Endothelial cell of umbilical vein (primary cell): ENCODE measurements at regions not wholly inside any gene's neighbourhood (a gene's known extent, or its start where the extent isn't known, plus 50 kb on each side); places are given as distances from the start of the nearest gene placed in this dataset.

Experiments
- BruUV-seq: library from RNA; stranded (reverse); fragments of 400-500 nt; replicated peaks from 2 replicates; lab custom pipeline; 2021; lab: Mats Ljungman, UMichigan
- CTCF ChIA-PET: fragments of 300-600, 350-600 bp; sonication (Branson Sonifier 250); formaldehyde crosslinking; loops from one replicate; lab custom pipeline; 2021; ENCODE audit warnings: antibody characterized with exemption, inconsistent platforms; lab: Charles Lee
- POLR2A ChIA-PET: fragments of 300-600, 350-600 bp; sonication (Branson Sonifier 250); formaldehyde crosslinking; loops from one replicate; lab custom pipeline; 2021; ENCODE audit warnings: antibody characterized with exemption, inconsistent platforms; lab: Charles Lee
- DNase-seq: peaks from one replicate; pipeline ENCODE4 v3.0.0-alpha.2; 2011; ENCODE audit warnings: low read depth, low spot score
- FAIRE-seq: peaks from 2 replicates; lab custom pipeline; 2011; peaks lifted over from hg19 to GRCh38; lab: Jason Lieb, UNC
- H2AFZ ChIP-seq: 2 replicates; pipeline ENCODE4 v1.6.0; 2012; ENCODE audit warnings: low read depth, low read length, control low read depth, inconsistent platforms
- H3K27ac ChIP-seq: 2 replicates; pipeline ENCODE4 v1.5.1; 2011; ENCODE audit warnings: low read depth, mild to moderate bottlenecking, control low read depth, low read length, moderate library complexity; ENCODE audit not compliant: insufficient read depth
- H3K27me3 ChIP-seq, 2 experiments: 2 replicates each; pipeline versions ENCODE4 v1.6.0 to v1.6.1; 2011; ENCODE audit warnings: low read length in 2 of 2, mixed read lengths in 1 of 2; ENCODE audit not compliant: control insufficient read depth in 2 of 2, insufficient read depth in 2 of 2
- H3K36me3 ChIP-seq, 2 experiments: 2 replicates in 1 of 2; 3 replicates in 1 of 2; pipeline ENCODE4 v1.5.1; 2011; ENCODE audit warnings: low read length in 2 of 2, mild to moderate bottlenecking in 1 of 2, moderate library complexity in 1 of 2; ENCODE audit not compliant: control insufficient read depth in 2 of 2, insufficient read depth in 2 of 2; ENCODE audit errors: extremely low read depth in 1 of 2
- H3K4me1 ChIP-seq: 3 replicates; pipeline ENCODE4 v1.5.1; 2011; ENCODE audit warnings: mild to moderate bottlenecking, low read length; ENCODE audit not compliant: control insufficient read depth, insufficient read depth; ENCODE audit errors: extremely low read depth
- H3K4me2 ChIP-seq: 2 replicates; pipeline ENCODE4 v1.6.1; 2011; ENCODE audit warnings: low read length, control low read depth, mixed read lengths; ENCODE audit not compliant: insufficient read depth
- H3K4me3 ChIP-seq, 3 experiments: fragments of 200-600 bp in 1 of 3; sonication (generic), shearing (Covaris generic) in 1 of 3; replicated peaks in 1 of 3; 2 replicates each; pipeline ENCODE4 v1.5.1; 2011 to 2016; ENCODE audit warnings: control low read depth in 3 of 3, low read length in 3 of 3, mild to moderate bottlenecking in 2 of 3, inconsistent platforms in 1 of 3, low read depth in 1 of 3, moderate library complexity in 1 of 3; ENCODE audit not compliant: insufficient read depth in 1 of 3
- H3K79me2 ChIP-seq: 2 replicates; pipeline ENCODE4 v1.6.0; 2012; ENCODE audit warnings: low read length, inconsistent platforms; ENCODE audit not compliant: control insufficient read depth, insufficient read depth
- H3K9ac ChIP-seq: replicated peaks from 2 replicates; pipeline ENCODE3; 2011; ENCODE audit warnings: low read length, control low read depth; ENCODE audit not compliant: insufficient read depth; ENCODE audit errors: extremely low read depth
- H3K9me1 ChIP-seq: replicated peaks from 3 replicates; pipeline ENCODE4 v1.6.0; 2011; ENCODE audit warnings: mild to moderate bottlenecking, low read length; ENCODE audit not compliant: control insufficient read depth, insufficient read depth; ENCODE audit errors: extremely low read depth
- H3K9me3 ChIP-seq: replicated peaks from 2 replicates; pipeline ENCODE4 v1.5.1; 2012; ENCODE audit warnings: low read length, inconsistent platforms; ENCODE audit not compliant: control insufficient read depth, insufficient read depth
- H4K20me1 ChIP-seq: replicated peaks from 2 replicates; pipeline ENCODE3; 2011; ENCODE audit warnings: mild to moderate bottlenecking, low read length; ENCODE audit not compliant: control insufficient read depth, insufficient read depth; ENCODE audit errors: extremely low read depth
- CTCF ChIP-seq, 2 donors: IDR thresholded peaks; 1 replicate in 1 of 2; 2 replicates in 1 of 2; pipeline ENCODE4 v1.5.1; 2011; ENCODE audit warnings: low read length in 2 of 2, mild to moderate bottlenecking in 2 of 2, moderate library complexity in 2 of 2, control low read depth in 1 of 2, inconsistent platforms in 1 of 2, low read depth in 1 of 2; ENCODE audit not compliant: insufficient read depth in 1 of 2; ENCODE audit errors: extremely low read depth in 1 of 2
- EZH2 ChIP-seq: IDR thresholded peaks from 2 replicates; pipeline ENCODE4 v1.6.1; 2012; ENCODE audit warnings: borderline replicate concordance, low read depth, mild to moderate bottlenecking, moderate library complexity, low read length, inconsistent platforms; ENCODE audit not compliant: severe bottlenecking
- GATA2 ChIP-seq: IDR thresholded peaks from 2 replicates; pipeline ENCODE4 v1.7.0; 2011; ENCODE audit warnings: low read depth, mild to moderate bottlenecking, moderate library complexity, mixed read lengths, low read length; ENCODE audit not compliant: insufficient read length, insufficient read depth
- JUN ChIP-seq: IDR thresholded peaks from 2 replicates; pipeline ENCODE4 v1.6.1; 2011; ENCODE audit warnings: borderline replicate concordance, low read depth; ENCODE audit not compliant: insufficient read length, insufficient read depth
- POLR2A ChIP-seq: IDR thresholded peaks from 2 replicates; pipeline ENCODE4 v1.6.1; 2012; ENCODE audit warnings: low read depth, mild to moderate bottlenecking, control low read depth, low read length
- POLR2AphosphoS5 ChIP-seq: IDR thresholded peaks from 2 replicates; pipeline ENCODE4 v1.6.1; 2012; ENCODE audit warnings: low read depth, mild to moderate bottlenecking, control low read depth, low read length, moderate library complexity; ENCODE audit not compliant: insufficient read depth
- dilution Hi-C: fragments of 300-500 bp; cut with MboI; formaldehyde crosslinking; loops from one replicate; pipeline ENCODE4 v1.15.0; 2019; ENCODE audit warnings: low sequenced_read_pairs; ENCODE audit not compliant: extremely low pct_ligation_motif_present
- intact Hi-C: fragments of 100-400 bp; cut with micrococcal nuclease; formaldehyde crosslinking; loops from one replicate; pipeline ENCODE4 v1.10.0; 2022
- TF ChIP-seq, protein P1 (sequence below): IDR thresholded peaks from 2 replicates; pipeline ENCODE4 v1.6.1; 2011; ENCODE audit not compliant: insufficient read depth, insufficient read length

DNA sequence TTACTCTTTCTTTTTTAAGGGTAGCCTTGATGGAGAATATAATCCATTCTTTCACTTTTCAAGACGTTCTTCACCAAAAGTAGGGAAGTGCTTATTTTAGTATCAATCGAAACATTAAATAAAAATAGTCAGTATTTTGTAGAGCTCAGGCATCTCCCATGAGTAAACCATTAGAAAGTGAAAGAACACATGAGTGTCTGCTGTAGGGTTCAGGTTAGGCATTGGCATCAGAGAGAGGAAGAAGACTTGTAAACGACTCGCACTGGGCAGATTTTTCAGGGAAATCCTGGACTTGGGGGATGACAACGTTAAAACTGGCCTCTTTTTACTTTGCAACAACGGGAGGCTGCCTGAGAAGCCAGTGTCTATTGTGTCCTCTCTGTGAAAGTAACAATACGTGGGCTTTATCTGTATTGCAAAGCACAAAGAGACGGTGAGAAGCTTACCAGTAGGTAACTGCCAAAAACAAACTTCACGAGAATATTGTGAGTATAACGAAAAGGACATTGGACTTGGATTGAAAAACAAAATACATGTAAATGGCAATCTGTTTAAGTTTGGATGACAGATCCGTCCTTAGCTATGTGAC lies 451.7 kb downstream of the PYDC2 start:
- ChIA-PET CTCF (no interaction called here), POLR2A (no interaction called here)
- Histone ChIP-seq H3K79me2 (no peaks in the 10 kb centered on the region), H3K27me3 (no peaks in the 10 kb centered on the region), H3K4me2 (no peak overlapping the region), H3K27ac (no peak overlapping the region), H4K20me1 (no peaks in the 10 kb centered on the region), H3K36me3 (no peaks in the 10 kb centered on the region), H3K4me3 (no peak overlapping the region), H3K9ac (no peak overlapping the region), H3K9me1 (no peaks in the 10 kb centered on the region), H2AFZ (no peak overlapping the region), H3K4me1 (no peaks in the 10 kb centered on the region), H3K9me3 (no peaks in the 10 kb centered on the region)
- no TSS peak for BruUV-seq
- DNase-seq (no peak), FAIRE-seq (no peak)
- intact Hi-C loops: no loop called here
- dilution Hi-C loops: no loop called here
- TF ChIP-seq EZH2 (no peak), POLR2A (no peak), CTCF (IDR thresholded peaks at IDR 0.05; ENCODE audit: extremely low read depth in 1 of 2, insufficient read depth in 1 of 2, low read depth in 1 of 2, low read length in 2 of 2) (no peak), GATA2 (no peak), POLR2AphosphoS5 (no peak), JUN (no peak)
- TF ChIP-seq, protein P1, sequence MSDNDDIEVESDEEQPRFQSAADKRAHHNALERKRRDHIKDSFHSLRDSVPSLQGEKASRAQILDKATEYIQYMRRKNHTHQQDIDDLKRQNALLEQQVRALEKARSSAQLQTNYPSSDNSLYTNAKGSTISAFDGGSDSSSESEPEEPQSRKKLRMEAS: no peak
